ENCODE measurements at regions not wholly inside any gene's neighbourhood (a gene's known extent, or its start where the extent isn't known, plus 50 kb on each side); places are given as distances from the start of the nearest gene placed in this dataset.

- no peak for DNase-seq
Measured at GRCh38 chr15:31557899-31558298, 231.3 kb downstream of the KLF13 start.

GRCh38 chr15:31558840-31559239 is 232.2 kb downstream of the KLF13 start:
- DNase-seq: no peak

- peak; percentile 15 to 74 for DNase-seq
Measured at GRCh38 chr15:31559786-31560185, 233.2 kb downstream of the KLF13 start.

GRCh38 chr15:31560643-31561042 is 234.0 kb downstream of the KLF13 start:
- DNase-seq: no peak

- no peak for DNase-seq
Measured at GRCh38 chr15:31561156-31561555, 234.5 kb downstream of the KLF13 start.

GRCh38 chr15:31563001-31563400 is 236.4 kb downstream of the KLF13 start:
- peak in 1 of 2 experiments; percentile 43 for DNase-seq

- peak in 1 of 2 experiments; percentile 60 for DNase-seq
Measured at GRCh38 chr15:31563421-31563820, 236.8 kb downstream of the KLF13 start.

- DNase-seq: no peak
Measured at GRCh38 chr15:31567861-31568260, 241.2 kb downstream of the KLF13 start.

- no peak for DNase-seq
Measured at GRCh38 chr15:31569836-31570235, 243.2 kb downstream of the KLF13 start.

- DNase-seq: no peak
Measured at GRCh38 chr15:31570591-31570990, 244.0 kb downstream of the KLF13 start.

GRCh38 chr15:31571676-31572075 is 245.0 kb downstream of the KLF13 start:
- DNase-seq: peak in 1 of 2 experiments; percentile 18

GRCh38 chr15:31573759-31574158 is 247.1 kb downstream of the KLF13 start:
- no peak for DNase-seq

GRCh38 chr15:31574766-31575165 is 248.1 kb downstream of the KLF13 start:
- no peak for DNase-seq

- DNase-seq: no peak
Measured at GRCh38 chr15:31577108-31577507, 250.5 kb downstream of the KLF13 start.

GRCh38 chr15:31579282-31579681 is 252.6 kb downstream of the KLF13 start:
- DNase-seq: no peak

GRCh38 chr15:31579976-31580375 is 253.3 kb downstream of the KLF13 start:
- no peak for DNase-seq

GRCh38 chr15:31584195-31584594 is 257.6 kb downstream of the KLF13 start:
- no peak for DNase-seq

- no peak for DNase-seq
Measured at GRCh38 chr15:31585240-31585639, 258.6 kb downstream of the KLF13 start.

GRCh38 chr15:31586841-31587240 is 260.2 kb downstream of the KLF13 start:
- DNase-seq: no peak

- no peak for DNase-seq
Measured at GRCh38 chr15:31587583-31587982, 260.9 kb downstream of the KLF13 start.

- DNase-seq: no peak
Measured at GRCh38 chr15:31590609-31591008, 264.0 kb downstream of the KLF13 start.

- no peak for DNase-seq
Measured at GRCh38 chr15:31591908-31592307, 265.3 kb downstream of the KLF13 start.

- no peak for DNase-seq
Measured at GRCh38 chr15:31597466-31597865, 270.8 kb downstream of the KLF13 start.

- DNase-seq: no peak
Measured at GRCh38 chr15:31598620-31599019, 272.0 kb downstream of the KLF13 start.

GRCh38 chr15:31605467-31605931 is 278.9 kb downstream of the KLF13 start:
- peak in 1 of 2 experiments; percentile 5 for DNase-seq

- no peak for DNase-seq
Measured at GRCh38 chr15:31606194-31606669, 279.6 kb downstream of the KLF13 start.

All from NCI-H524 (cell line).